ENCODE measurements at regions not wholly inside any gene's neighbourhood (a gene's known extent, or its start where the extent isn't known, plus 50 kb on each side); places are given as distances from the start of the nearest gene placed in this dataset.

GRCh38 chr5:6872441-6873160 lies 159.4 kb downstream of the TENT4A start:
- TF ChIP-seq PPARA (CRISPR knock-in tag; IDR thresholded peaks at IDR 0.05; ENCODE audit: borderline replicate concordance) = no peak
- TF ChIP-seq RARB (CRISPR knock-in tag; IDR thresholded peaks at IDR 0.05) = no peak
- TF ChIP-seq BACH2 (CRISPR knock-in tag; IDR thresholded peaks at IDR 0.05; ENCODE audit: borderline replicate concordance) = no peak
- TF ChIP-seq ZC3H10 (CRISPR knock-in tag; IDR thresholded peaks at IDR 0.05) = no peak
- TF ChIP-seq ZFP3 (CRISPR knock-in tag; IDR thresholded peaks at IDR 0.05) = no peak
- TF ChIP-seq TCF4 (CRISPR knock-in tag; IDR thresholded peaks at IDR 0.05; ENCODE audit: borderline replicate concordance) = no peak
- TF ChIP-seq ZFP30 (CRISPR knock-in tag; IDR thresholded peaks at IDR 0.05) = no peak
- TF ChIP-seq TSHZ2 (CRISPR knock-in tag; IDR thresholded peaks at IDR 0.05) = no peak
- no peak for TF ChIP-seq POU6F1 (CRISPR knock-in tag; IDR thresholded peaks at IDR 0.05; ENCODE audit: borderline replicate concordance, low read depth)
